ENCODE measurements at regions not wholly inside any gene's neighbourhood (a gene's known extent, or its start where the extent isn't known, plus 50 kb on each side); places are given as distances from the start of the nearest gene placed in this dataset.

DNA sequence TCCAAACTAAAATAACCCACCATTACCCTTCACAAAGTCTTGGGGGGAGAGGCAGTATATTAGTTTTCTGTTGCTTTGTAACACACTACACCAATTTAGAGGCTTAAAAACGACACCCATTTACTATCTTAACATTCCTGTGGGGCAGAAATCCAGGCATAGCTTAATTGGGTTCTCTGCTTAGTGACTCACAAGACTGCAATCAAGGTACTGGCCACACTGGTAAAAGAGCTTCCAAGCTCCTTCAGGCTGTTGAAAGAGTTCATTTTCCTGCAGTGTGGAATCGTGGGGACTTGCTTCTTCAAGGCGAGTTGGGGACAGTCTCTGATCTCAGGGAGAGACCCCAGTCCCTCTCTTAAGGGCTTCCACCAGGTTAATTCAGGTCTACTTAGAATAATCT is 139.1 kb downstream of the XPNPEP1 start:
- H3K9me3 ChIP-seq (ENCODE audit: control insufficient read depth, insufficient read depth, low read depth, low read length) = no peaks in the 10 kb centered on the region
- no peak overlapping the region for H3K4me3 ChIP-seq (ENCODE audit: low read depth, low read length)
- H3K4me1 ChIP-seq (ENCODE audit: control insufficient read depth, insufficient read depth, low read length) = no peaks in the 10 kb centered on the region
- POLR2A ChIA-PET = no interaction called here
- TF ChIP-seq ZNF274 (IDR thresholded peaks at IDR 0.05; ENCODE audit: low read length) (no peak), ZNF274 (tag by site-specific recombination; IDR thresholded peaks at IDR 0.05; ENCODE audit: borderline replicate concordance) (no peak), SCRT1 (tag by site-specific recombination; IDR thresholded peaks at IDR 0.05; ENCODE audit: borderline replicate concordance) (no peak), REPIN1 (tag by site-specific recombination; IDR thresholded peaks at IDR 0.05; ENCODE audit: low read depth) (no peak), ZNF10 (tag by site-specific recombination; IDR thresholded peaks at IDR 0.05) (no peak), ZFP69B (tag by site-specific recombination; IDR thresholded peaks at IDR 0.05) (no peak), KLF9 (tag by site-specific recombination; IDR thresholded peaks at IDR 0.05; ENCODE audit: low read depth) (no peak), ZIC2 (tag by site-specific recombination; IDR thresholded peaks at IDR 0.05) (no peak), ZNF791 (tag by site-specific recombination; IDR thresholded peaks at IDR 0.05) (no peak), ZNF146 (tag by site-specific recombination; IDR thresholded peaks at IDR 0.05) (no peak)
- CTCF ChIA-PET = interaction anchor here (1.0 kb wide), 1 partner anchor 11 kb away, joined by 4 read pairs; no protein-coding TSS in a partner anchor
- no peak overlapping the region for H3K27ac ChIP-seq (ENCODE audit: extremely low read depth, low read depth, low read length)
- no peaks in the 10 kb centered on the region for H3K36me3 ChIP-seq (ENCODE audit: control insufficient read depth in 2 of 2, insufficient read depth in 1 of 2, low read length in 2 of 2)

DNA sequence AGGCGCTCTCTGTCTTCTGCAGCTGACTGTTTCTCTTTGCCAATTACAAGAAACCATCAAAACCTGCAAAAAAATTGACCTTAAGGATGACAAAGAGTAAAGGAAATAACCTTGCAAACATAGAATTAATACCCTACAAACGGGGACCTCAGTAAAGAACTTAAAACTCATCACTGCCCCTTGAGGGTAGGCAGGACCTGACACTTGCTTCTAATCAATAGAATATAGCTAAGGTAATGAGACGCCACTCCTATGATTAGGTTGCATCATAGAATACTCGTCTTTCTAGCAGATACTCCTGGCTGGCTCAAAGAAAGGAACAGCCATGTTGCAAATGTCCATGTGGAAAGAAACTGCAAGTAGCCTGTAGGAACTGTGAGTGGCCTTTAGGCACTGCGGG is 140.0 kb downstream of the XPNPEP1 start:
- H3K4me3 ChIP-seq (ENCODE audit: low read depth, low read length) = no peak overlapping the region
- ChIA-PET POLR2A (no interaction called here), CTCF (no interaction called here)
- no peak overlapping the region for H3K27ac ChIP-seq (ENCODE audit: extremely low read depth, low read depth, low read length)
- no peaks in the 10 kb centered on the region for H3K9me3 ChIP-seq (ENCODE audit: control insufficient read depth, insufficient read depth, low read depth, low read length)
- no peaks in the 10 kb centered on the region for H3K36me3 ChIP-seq (ENCODE audit: control insufficient read depth in 2 of 2, insufficient read depth in 1 of 2, low read length in 2 of 2)
- TF ChIP-seq, protein P1, sequence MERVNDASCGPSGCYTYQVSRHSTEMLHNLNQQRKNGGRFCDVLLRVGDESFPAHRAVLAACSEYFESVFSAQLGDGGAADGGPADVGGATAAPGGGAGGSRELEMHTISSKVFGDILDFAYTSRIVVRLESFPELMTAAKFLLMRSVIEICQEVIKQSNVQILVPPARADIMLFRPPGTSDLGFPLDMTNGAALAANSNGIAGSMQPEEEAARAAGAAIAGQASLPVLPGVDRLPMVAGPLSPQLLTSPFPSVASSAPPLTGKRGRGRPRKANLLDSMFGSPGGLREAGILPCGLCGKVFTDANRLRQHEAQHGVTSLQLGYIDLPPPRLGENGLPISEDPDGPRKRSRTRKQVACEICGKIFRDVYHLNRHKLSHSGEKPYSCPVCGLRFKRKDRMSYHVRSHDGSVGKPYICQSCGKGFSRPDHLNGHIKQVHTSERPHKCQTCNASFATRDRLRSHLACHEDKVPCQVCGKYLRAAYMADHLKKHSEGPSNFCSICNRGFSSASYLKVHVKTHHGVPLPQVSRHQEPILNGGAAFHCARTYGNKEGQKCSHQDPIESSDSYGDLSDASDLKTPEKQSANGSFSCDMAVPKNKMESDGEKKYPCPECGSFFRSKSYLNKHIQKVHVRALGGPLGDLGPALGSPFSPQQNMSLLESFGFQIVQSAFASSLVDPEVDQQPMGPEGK (tag by site-specific recombination; IDR thresholded peaks at IDR 0.05) = no peak
- TF ChIP-seq MEIS1 (CRISPR knock-in tag; IDR thresholded peaks at IDR 0.05; ENCODE audit: borderline replicate concordance) = no peak
- TF ChIP-seq ZNF654 (tag by site-specific recombination; IDR thresholded peaks at IDR 0.05; ENCODE audit: low read depth) = no peak
- TF ChIP-seq, protein P2, sequence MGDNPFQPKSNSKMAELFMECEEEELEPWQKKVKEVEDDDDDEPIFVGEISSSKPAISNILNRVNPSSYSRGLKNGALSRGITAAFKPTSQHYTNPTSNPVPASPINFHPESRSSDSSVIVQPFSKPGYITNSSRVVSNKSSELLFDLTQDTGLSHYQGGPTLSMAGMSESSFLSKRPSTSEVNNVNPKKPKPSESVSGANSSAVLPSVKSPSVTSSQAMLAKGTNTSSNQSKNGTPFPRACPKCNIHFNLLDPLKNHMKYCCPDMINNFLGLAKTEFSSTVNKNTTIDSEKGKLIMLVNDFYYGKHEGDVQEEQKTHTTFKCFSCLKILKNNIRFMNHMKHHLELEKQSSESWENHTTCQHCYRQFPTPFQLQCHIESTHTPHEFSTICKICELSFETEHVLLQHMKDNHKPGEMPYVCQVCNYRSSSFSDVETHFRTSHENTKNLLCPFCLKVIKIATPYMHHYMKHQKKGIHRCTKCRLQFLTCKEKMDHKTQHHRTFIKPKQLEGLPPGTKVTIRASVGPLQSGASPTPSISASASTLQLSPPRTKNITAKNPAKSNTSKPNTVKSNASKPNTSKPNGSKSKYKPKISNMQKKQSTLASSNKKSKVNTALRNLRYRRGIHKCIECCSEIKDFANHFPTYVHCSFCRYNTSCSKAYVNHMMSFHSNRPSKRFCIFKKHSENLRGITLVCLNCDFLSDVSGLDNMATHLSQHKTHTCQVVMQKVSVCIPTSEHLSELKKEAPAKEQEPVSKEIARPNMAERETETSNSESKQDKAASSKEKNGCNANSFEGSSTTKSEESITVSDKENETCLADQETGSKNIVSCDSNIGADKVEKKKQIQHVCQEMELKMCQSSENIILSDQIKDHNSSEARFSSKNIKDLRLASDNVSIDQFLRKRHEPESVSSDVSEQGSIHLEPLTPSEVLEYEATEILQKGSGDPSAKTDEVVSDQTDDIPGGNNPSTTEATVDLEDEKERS (tag by site-specific recombination; IDR thresholded peaks at IDR 0.05) = no peak
- TF ChIP-seq, protein P3, sequence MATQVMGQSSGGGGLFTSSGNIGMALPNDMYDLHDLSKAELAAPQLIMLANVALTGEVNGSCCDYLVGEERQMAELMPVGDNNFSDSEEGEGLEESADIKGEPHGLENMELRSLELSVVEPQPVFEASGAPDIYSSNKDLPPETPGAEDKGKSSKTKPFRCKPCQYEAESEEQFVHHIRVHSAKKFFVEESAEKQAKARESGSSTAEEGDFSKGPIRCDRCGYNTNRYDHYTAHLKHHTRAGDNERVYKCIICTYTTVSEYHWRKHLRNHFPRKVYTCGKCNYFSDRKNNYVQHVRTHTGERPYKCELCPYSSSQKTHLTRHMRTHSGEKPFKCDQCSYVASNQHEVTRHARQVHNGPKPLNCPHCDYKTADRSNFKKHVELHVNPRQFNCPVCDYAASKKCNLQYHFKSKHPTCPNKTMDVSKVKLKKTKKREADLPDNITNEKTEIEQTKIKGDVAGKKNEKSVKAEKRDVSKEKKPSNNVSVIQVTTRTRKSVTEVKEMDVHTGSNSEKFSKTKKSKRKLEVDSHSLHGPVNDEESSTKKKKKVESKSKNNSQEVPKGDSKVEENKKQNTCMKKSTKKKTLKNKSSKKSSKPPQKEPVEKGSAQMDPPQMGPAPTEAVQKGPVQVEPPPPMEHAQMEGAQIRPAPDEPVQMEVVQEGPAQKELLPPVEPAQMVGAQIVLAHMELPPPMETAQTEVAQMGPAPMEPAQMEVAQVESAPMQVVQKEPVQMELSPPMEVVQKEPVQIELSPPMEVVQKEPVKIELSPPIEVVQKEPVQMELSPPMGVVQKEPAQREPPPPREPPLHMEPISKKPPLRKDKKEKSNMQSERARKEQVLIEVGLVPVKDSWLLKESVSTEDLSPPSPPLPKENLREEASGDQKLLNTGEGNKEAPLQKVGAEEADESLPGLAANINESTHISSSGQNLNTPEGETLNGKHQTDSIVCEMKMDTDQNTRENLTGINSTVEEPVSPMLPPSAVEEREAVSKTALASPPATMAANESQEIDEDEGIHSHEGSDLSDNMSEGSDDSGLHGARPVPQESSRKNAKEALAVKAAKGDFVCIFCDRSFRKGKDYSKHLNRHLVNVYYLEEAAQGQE (tag by site-specific recombination; IDR thresholded peaks at IDR 0.05) = no peak
- no peak for TF ChIP-seq ZSCAN16 (tag by site-specific recombination; IDR thresholded peaks at IDR 0.05)
- no peak for TF ChIP-seq ZNF391 (tag by site-specific recombination; IDR thresholded peaks at IDR 0.05; ENCODE audit: borderline replicate concordance, low read depth)
- no peak for TF ChIP-seq ZNF423 (tag by site-specific recombination; IDR thresholded peaks at IDR 0.05)
- TF ChIP-seq, protein P4, sequence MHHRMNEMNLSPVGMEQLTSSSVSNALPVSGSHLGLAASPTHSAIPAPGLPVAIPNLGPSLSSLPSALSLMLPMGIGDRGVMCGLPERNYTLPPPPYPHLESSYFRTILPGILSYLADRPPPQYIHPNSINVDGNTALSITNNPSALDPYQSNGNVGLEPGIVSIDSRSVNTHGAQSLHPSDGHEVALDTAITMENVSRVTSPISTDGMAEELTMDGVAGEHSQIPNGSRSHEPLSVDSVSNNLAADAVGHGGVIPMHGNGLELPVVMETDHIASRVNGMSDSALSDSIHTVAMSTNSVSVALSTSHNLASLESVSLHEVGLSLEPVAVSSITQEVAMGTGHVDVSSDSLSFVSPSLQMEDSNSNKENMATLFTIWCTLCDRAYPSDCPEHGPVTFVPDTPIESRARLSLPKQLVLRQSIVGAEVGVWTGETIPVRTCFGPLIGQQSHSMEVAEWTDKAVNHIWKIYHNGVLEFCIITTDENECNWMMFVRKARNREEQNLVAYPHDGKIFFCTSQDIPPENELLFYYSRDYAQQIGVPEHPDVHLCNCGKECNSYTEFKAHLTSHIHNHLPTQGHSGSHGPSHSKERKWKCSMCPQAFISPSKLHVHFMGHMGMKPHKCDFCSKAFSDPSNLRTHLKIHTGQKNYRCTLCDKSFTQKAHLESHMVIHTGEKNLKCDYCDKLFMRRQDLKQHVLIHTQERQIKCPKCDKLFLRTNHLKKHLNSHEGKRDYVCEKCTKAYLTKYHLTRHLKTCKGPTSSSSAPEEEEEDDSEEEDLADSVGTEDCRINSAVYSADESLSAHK (tag by site-specific recombination; IDR thresholded peaks at IDR 0.05) = no peak
- TF ChIP-seq ZBTB1 (tag by site-specific recombination; IDR thresholded peaks at IDR 0.05) = no peak
- TF ChIP-seq MZF1 (tag by site-specific recombination; IDR thresholded peaks at IDR 0.05; ENCODE audit: borderline replicate concordance) = no peak
- no peak for TF ChIP-seq ZNF16 (tag by site-specific recombination; IDR thresholded peaks at IDR 0.05; ENCODE audit: low read depth)
- TF ChIP-seq, protein P5, sequence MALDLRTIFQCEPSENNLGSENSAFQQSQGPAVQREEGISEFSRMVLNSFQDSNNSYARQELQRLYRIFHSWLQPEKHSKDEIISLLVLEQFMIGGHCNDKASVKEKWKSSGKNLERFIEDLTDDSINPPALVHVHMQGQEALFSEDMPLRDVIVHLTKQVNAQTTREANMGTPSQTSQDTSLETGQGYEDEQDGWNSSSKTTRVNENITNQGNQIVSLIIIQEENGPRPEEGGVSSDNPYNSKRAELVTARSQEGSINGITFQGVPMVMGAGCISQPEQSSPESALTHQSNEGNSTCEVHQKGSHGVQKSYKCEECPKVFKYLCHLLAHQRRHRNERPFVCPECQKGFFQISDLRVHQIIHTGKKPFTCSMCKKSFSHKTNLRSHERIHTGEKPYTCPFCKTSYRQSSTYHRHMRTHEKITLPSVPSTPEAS (tag by site-specific recombination; IDR thresholded peaks at IDR 0.05) = no peak
- H3K4me1 ChIP-seq (ENCODE audit: control insufficient read depth, insufficient read depth, low read length) = no peaks in the 10 kb centered on the region
